ENCODE measurements at regions not wholly inside any gene's neighbourhood (a gene's known extent, or its start where the extent isn't known, plus 50 kb on each side); places are given as distances from the start of the nearest gene placed in this dataset.
"Not testable (repeated sequence)": the region's sequence is repeated elsewhere in the genome, so short reads cannot be mapped to it uniquely, and the experiment has no call there.

DNA sequence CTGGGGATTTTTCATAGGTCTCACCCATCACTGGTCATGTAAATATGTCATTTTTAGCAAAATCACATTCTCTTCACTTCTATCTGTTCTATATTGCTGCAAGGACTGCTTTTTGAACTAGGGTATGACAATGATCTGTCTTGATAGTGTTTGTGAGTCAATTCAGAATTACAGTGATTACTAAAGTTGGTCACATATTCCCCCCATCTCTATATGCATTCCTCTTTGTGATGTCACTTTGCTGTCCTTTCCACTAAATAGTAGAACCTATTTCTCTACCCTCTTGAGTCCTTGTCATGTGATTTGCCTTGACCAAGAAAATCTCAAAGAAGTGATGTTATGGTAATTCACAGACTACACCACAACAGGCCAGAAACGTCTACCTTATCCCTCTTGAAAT is 243.9 kb downstream of the NPIPA8 start:
- H3K4me1 ChIP-seq (ENCODE audit: control insufficient read depth in 1 of 2, insufficient read depth in 2 of 2, low read length in 2 of 2); H3K27me3 ChIP-seq (ENCODE audit: low read depth, low read length); H3K9me3 ChIP-seq (ENCODE audit: control insufficient read depth in 1 of 2, low read length in 2 of 2); H3K4me3 ChIP-seq (ENCODE audit: low read depth in 1 of 2, low read length in 2 of 2); H3K36me3 ChIP-seq (ENCODE audit: control insufficient read depth in 1 of 2, insufficient read depth in 2 of 2, low read length in 2 of 2); H3K27ac ChIP-seq (ENCODE audit: low read length): not testable (repeated sequence)

DNA sequence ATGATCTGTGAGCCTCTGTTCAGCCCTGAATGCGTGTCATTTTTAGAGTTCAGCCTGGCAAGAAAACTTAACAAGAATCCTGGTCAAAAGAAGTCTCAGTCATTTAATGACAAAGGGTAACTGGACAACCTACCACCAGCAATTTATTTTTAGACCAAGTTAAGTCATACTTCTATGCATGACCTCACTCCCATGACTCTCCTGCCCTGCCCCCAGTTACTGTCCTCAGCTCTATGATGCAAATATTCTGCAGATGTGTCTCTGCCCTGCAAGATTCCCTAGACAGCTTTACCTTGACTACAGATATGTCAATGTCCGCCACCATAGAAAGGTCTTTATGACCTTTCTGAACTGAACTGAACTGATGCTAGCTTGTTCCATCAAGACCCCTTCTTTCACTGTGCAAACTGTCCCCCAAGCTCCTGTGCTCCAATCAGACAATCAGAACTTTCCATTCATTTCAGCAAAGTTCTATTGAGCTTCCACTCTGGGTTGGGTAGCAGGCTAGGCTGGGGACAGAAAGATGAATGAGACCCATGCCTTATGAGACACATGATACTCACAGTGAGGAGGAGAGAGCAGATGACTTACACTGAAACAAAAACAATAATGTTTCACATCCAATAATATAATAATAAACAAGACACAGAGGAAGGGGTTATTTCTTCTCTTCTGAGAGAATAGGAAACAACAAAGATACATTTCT is 255.7 kb downstream of the NPIPA8 start:
- not testable (repeated sequence) for H3K4me1 ChIP-seq (ENCODE audit: control insufficient read depth in 1 of 2, insufficient read depth in 2 of 2, low read length in 2 of 2); H3K27me3 ChIP-seq (ENCODE audit: low read depth, low read length); H3K9me3 ChIP-seq (ENCODE audit: control insufficient read depth in 1 of 2, low read length in 2 of 2); H3K36me3 ChIP-seq (ENCODE audit: control insufficient read depth in 1 of 2, insufficient read depth in 2 of 2, low read length in 2 of 2); H3K27ac ChIP-seq (ENCODE audit: low read length); H3K4me3 ChIP-seq (ENCODE audit: low read depth in 1 of 2, low read length in 2 of 2)

DNA sequence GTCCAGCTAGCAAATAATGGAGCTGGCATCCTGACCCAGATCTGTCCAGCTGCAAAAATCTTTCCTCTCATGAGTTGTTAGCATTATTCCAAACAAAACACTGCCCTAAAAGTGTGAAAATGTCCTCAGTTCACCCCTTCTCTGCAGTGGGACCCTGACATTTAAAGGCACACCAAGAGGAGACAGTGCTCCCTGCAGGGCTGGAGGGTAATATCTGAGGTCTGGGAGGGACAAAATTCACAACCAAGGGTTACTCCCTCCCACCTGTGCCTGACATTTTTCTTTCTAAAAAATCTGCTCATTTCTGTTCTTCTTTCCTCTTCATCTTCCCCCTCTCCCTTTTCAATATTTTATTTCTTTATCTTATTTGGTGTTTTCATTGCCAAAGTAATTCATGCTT is 258.6 kb downstream of the NPIPA8 start:
- H3K36me3 ChIP-seq (ENCODE audit: control insufficient read depth in 1 of 2, insufficient read depth in 2 of 2, low read length in 2 of 2); H3K9me3 ChIP-seq (ENCODE audit: control insufficient read depth in 1 of 2, low read length in 2 of 2); H3K4me1 ChIP-seq (ENCODE audit: control insufficient read depth in 1 of 2, insufficient read depth in 2 of 2, low read length in 2 of 2); H3K4me3 ChIP-seq (ENCODE audit: low read depth in 1 of 2, low read length in 2 of 2); H3K27ac ChIP-seq (ENCODE audit: low read length); H3K27me3 ChIP-seq (ENCODE audit: low read depth, low read length): not testable (repeated sequence)

DNA sequence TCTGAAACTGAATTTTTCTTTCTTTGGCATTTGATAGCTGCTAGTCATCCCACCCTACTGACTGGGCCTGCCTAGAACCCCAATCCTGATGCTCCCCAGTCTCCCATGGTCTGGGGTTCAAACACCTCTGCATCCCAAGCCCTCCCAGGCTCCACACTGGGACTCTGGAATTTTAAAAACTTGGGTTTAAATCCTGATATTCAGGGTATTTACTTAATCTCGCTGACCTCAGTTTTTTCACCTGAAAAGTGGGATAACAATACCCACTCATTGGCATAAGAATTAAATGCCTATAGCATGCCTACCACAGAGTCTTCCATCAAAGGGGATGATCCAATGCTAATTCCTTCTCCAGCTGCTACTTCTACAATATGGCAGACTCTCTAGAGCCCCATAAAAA is 264.4 kb downstream of the NPIPA8 start:
- H3K4me1 ChIP-seq (ENCODE audit: control insufficient read depth in 1 of 2, insufficient read depth in 2 of 2, low read length in 2 of 2) = no peaks in the 10 kb centered on the region
- no peaks in the 10 kb centered on the region for H3K27me3 ChIP-seq (ENCODE audit: low read depth, low read length)
- H3K9me3 ChIP-seq (ENCODE audit: control insufficient read depth in 1 of 2, low read length in 2 of 2) = peaks cover 0 to 10% of the 10 kb centered on the region in 2 donors
- no peak overlapping the region for H3K4me3 ChIP-seq (ENCODE audit: low read depth in 1 of 2, low read length in 2 of 2)
- H3K27ac ChIP-seq (ENCODE audit: low read length) = no peak overlapping the region
- no peaks in the 10 kb centered on the region for H3K36me3 ChIP-seq (ENCODE audit: control insufficient read depth in 1 of 2, insufficient read depth in 2 of 2, low read length in 2 of 2)

DNA sequence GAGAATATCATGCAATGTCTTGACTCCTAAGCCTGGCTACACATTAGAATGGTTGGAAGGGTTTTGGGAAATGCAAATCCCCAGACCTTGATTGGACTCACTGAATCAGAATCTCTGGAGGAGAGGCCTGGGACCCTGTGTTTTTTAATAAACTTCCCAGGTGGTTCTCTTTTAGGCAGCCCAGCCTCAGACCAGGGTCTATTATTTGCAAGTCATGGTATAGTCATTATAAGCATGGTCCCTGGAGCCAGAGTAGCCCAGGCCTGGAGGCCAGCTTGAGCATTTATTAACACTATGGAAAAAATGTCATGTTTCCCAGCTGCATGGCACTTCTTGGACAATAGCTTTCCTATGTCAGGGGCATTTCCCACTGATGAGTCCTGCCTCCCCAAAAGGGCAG is 266.9 kb downstream of the NPIPA8 start:
- H3K27me3 ChIP-seq (ENCODE audit: low read depth, low read length) = no peaks in the 10 kb centered on the region
- H3K9me3 ChIP-seq (ENCODE audit: control insufficient read depth in 1 of 2, low read length in 2 of 2) = peaks cover 0 to 13% of the 10 kb centered on the region in 2 donors
- no peak overlapping the region for H3K27ac ChIP-seq (ENCODE audit: low read length)
- no peak overlapping the region for H3K4me3 ChIP-seq (ENCODE audit: low read depth in 1 of 2, low read length in 2 of 2)
- H3K4me1 ChIP-seq (ENCODE audit: control insufficient read depth in 1 of 2, insufficient read depth in 2 of 2, low read length in 2 of 2) = no peaks in the 10 kb centered on the region
- no peaks in the 10 kb centered on the region for H3K36me3 ChIP-seq (ENCODE audit: control insufficient read depth in 1 of 2, insufficient read depth in 2 of 2, low read length in 2 of 2)

DNA sequence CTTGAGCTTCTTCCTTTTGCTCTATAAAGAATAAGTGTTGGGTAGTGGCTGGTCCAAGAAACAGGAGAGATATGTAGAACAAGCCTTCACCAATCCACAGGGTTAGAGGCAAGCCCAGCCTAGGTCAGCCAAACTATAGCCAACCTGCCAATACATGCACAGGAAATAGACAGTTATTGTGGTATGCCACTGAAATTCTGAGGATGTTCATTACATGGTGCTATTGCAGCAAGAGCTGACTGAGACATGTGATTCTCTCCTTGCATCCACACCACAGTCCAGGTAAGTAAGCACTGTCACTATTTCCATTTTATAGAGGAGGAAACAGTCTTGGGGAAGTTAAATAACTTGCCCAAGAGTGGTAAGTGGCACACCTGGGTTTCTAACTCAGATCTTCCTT is 268.1 kb downstream of the NPIPA8 start:
- Histone ChIP-seq H3K27ac (ENCODE audit: low read length) (no peak overlapping the region), H3K4me1 (ENCODE audit: control insufficient read depth in 1 of 2, insufficient read depth in 2 of 2, low read length in 2 of 2) (no peaks in the 10 kb centered on the region), H3K36me3 (ENCODE audit: control insufficient read depth in 1 of 2, insufficient read depth in 2 of 2, low read length in 2 of 2) (no peaks in the 10 kb centered on the region), H3K9me3 (ENCODE audit: control insufficient read depth in 1 of 2, low read length in 2 of 2) (peaks cover 0 to 13% of the 10 kb centered on the region in 2 donors), H3K4me3 (ENCODE audit: low read depth in 1 of 2, low read length in 2 of 2) (no peak overlapping the region), H3K27me3 (ENCODE audit: low read depth, low read length) (no peaks in the 10 kb centered on the region)

DNA sequence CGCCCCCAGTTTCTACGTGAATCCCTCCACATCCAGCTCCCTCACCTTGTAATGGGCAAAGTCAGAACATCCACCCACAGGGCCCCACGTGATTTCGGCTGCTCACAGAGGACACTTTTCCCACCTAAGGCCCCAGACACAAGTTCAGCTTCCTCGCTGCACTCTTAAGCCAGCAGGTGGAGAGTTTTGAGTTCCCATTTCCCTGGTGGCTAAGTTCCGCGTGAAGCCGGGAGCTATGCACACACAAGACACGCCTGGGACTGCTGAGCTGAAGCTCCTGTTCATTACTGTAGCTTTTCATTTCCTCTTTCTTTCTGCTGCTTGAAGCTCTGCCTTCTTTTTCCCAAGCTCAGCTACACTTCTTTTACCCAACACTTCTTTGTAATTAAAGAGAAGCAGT is 273.8 kb downstream of the NPIPA8 start:
- Histone ChIP-seq H3K36me3 (ENCODE audit: control insufficient read depth in 1 of 2, insufficient read depth in 2 of 2, low read length in 2 of 2) (no peaks in the 10 kb centered on the region), H3K27me3 (ENCODE audit: low read depth, low read length) (no peaks in the 10 kb centered on the region), H3K27ac (ENCODE audit: low read length) (no peak overlapping the region), H3K4me1 (ENCODE audit: control insufficient read depth in 1 of 2, insufficient read depth in 2 of 2, low read length in 2 of 2) (no peaks in the 10 kb centered on the region), H3K4me3 (ENCODE audit: low read depth in 1 of 2, low read length in 2 of 2) (no peak overlapping the region), H3K9me3 (ENCODE audit: control insufficient read depth in 1 of 2, low read length in 2 of 2) (peaks cover 0 to 3% of the 10 kb centered on the region in 2 donors)

DNA sequence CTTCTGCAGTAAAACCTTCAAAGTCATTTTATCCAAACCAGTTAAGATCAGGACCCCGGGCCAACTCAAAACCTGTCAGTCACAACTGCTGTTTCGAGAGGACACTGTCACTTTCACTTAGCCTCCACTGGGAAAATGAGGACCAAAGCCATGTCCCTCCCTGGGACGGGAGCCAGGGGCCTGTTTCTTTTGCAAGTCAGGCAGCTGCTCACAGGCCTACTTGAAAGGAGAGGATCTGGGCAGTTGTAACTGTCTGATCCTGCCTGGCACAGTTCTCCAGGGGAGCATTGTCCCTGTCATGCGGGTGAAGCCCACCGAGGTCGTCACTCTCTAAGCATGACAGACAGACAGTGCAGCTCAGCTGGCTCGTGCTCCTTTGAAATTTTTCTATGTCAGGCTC is 276.2 kb downstream of the NPIPA8 start:
- Histone ChIP-seq H3K9me3 (ENCODE audit: control insufficient read depth in 1 of 2, low read length in 2 of 2) (no peaks in the 10 kb centered on the region), H3K27me3 (ENCODE audit: low read depth, low read length) (no peaks in the 10 kb centered on the region), H3K27ac (ENCODE audit: low read length) (no peak overlapping the region), H3K4me1 (ENCODE audit: control insufficient read depth in 1 of 2, insufficient read depth in 2 of 2, low read length in 2 of 2) (no peaks in the 10 kb centered on the region), H3K4me3 (ENCODE audit: low read depth in 1 of 2, low read length in 2 of 2) (no peak overlapping the region), H3K36me3 (ENCODE audit: control insufficient read depth in 1 of 2, insufficient read depth in 2 of 2, low read length in 2 of 2) (no peaks in the 10 kb centered on the region)

DNA sequence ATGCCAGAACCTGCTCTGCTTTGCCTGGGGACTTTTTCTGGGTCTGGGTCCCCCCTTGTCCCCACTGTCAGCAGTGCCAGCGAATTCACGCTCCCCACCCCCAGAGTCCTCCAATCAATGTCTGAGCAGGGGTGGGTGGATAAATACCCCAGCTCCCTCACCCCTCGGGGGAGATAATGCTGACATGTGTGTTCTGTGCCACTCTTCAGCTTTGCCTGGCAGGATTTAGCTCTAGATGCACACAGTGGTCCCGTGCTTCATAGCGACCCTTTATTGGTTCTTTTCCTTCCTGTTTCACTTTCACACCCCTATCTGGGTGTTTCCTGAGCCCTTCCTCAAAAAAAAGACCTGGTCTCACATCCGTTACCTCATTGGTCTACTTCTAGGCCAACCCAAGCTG is 277.0 kb downstream of the NPIPA8 start:
- H3K4me3 ChIP-seq (ENCODE audit: low read depth in 1 of 2, low read length in 2 of 2) = no peak overlapping the region
- no peak overlapping the region for H3K27ac ChIP-seq (ENCODE audit: low read length)
- H3K4me1 ChIP-seq (ENCODE audit: control insufficient read depth in 1 of 2, insufficient read depth in 2 of 2, low read length in 2 of 2) = no peaks in the 10 kb centered on the region
- no peaks in the 10 kb centered on the region for H3K36me3 ChIP-seq (ENCODE audit: control insufficient read depth in 1 of 2, insufficient read depth in 2 of 2, low read length in 2 of 2)
- H3K9me3 ChIP-seq (ENCODE audit: control insufficient read depth in 1 of 2, low read length in 2 of 2) = no peaks in the 10 kb centered on the region
- H3K27me3 ChIP-seq (ENCODE audit: low read depth, low read length) = no peaks in the 10 kb centered on the region

DNA sequence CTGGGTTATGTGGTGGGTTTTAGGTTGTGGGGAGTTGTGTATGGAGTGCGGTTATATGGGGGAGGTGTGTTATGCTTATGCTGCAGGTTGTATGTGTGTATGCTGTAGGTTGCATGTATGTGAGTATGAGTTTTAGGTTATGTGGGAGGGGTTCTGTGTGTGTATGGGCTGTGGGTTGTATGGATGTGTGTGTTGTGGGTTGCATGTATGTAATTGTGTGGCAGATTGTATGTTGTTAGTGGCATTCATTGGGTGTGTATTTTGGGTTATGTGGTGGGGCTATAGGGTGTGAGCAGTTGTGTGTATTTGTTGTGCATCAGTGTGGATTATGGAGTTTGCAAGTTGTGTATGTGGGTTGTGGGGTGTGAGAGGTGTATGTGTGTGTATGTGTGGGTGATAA is 277.4 kb downstream of the NPIPA8 start:
- Histone ChIP-seq H3K4me1 (ENCODE audit: control insufficient read depth in 1 of 2, insufficient read depth in 2 of 2, low read length in 2 of 2) (no peaks in the 10 kb centered on the region), H3K27ac (ENCODE audit: low read length) (no peak overlapping the region), H3K27me3 (ENCODE audit: low read depth, low read length) (no peaks in the 10 kb centered on the region), H3K4me3 (ENCODE audit: low read depth in 1 of 2, low read length in 2 of 2) (no peak overlapping the region), H3K9me3 (ENCODE audit: control insufficient read depth in 1 of 2, low read length in 2 of 2) (no peaks in the 10 kb centered on the region), H3K36me3 (ENCODE audit: control insufficient read depth in 1 of 2, insufficient read depth in 2 of 2, low read length in 2 of 2) (no peaks in the 10 kb centered on the region)

DNA sequence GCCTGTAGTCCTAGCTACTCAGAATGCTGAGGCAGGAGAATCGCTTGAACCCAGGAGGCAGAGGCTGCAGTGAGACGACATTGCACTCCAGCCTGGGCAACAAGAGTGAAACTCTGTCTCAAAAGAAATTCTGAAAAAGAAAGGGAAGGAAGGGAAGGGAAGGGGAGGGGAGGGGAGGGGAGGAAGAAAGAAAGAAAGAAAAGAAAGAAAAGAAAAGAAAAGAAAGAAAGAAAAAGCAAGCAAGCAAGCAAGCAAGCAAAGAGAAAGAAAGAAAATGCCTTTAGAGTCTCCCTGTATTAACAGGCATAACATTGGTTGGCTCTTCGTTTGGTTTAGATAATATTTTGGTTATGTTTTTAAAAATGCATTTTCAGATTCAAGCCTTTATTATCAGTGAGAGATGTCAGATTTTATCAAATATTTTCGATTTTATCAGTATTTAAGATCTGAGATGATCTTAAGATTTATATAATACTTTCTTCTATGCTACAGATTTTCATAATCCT is 281.1 kb downstream of the NPIPA8 start:
- no peak overlapping the region for H3K27ac ChIP-seq (ENCODE audit: low read length)
- no peaks in the 10 kb centered on the region for H3K36me3 ChIP-seq (ENCODE audit: control insufficient read depth in 1 of 2, insufficient read depth in 2 of 2, low read length in 2 of 2)

DNA sequence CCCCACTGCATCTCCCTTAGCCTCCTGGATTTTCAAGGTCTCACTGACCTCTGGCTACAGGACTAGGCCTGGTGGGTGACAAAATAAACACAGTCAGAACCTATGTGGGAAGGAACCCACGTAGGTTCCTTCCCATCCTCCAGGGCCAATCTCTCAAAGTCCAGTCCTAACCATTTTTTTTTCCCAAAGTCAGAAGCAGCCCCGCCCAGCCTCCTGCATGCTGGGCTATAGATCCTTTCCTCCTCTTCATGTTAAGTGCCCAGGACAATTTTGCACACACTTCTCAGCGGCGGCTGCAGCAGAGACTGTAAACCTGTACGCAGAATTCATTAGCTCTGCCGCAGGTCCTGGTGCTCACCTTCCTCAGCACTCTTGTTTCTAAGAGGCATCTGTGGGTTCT is 285.8 kb downstream of the NPIPA8 start:
- Histone ChIP-seq H3K27me3 (ENCODE audit: low read depth, low read length) (no peaks in the 10 kb centered on the region), H3K4me1 (ENCODE audit: control insufficient read depth in 1 of 2, insufficient read depth in 2 of 2, low read length in 2 of 2) (no peaks in the 10 kb centered on the region), H3K9me3 (ENCODE audit: control insufficient read depth in 1 of 2, low read length in 2 of 2) (no peaks in the 10 kb centered on the region), H3K4me3 (ENCODE audit: low read depth in 1 of 2, low read length in 2 of 2) (no peak overlapping the region), H3K27ac (ENCODE audit: low read length) (no peak overlapping the region), H3K36me3 (ENCODE audit: control insufficient read depth in 1 of 2, insufficient read depth in 2 of 2, low read length in 2 of 2) (no peaks in the 10 kb centered on the region)

More for the DNA sequence above, 281.1 kb downstream of the NPIPA8 start:
- no peaks in the 10 kb centered on the region for H3K9me3 ChIP-seq (ENCODE audit: control insufficient read depth in 1 of 2, low read length in 2 of 2)
- H3K27me3 ChIP-seq (ENCODE audit: low read depth, low read length) = no peaks in the 10 kb centered on the region
- H3K4me3 ChIP-seq (ENCODE audit: low read depth in 1 of 2, low read length in 2 of 2) = no peak overlapping the region
- no peaks in the 10 kb centered on the region for H3K4me1 ChIP-seq (ENCODE audit: control insufficient read depth in 1 of 2, insufficient read depth in 2 of 2, low read length in 2 of 2)
